ENCODE measurements at regions not wholly inside any gene's neighbourhood (a gene's known extent, or its start where the extent isn't known, plus 50 kb on each side); places are given as distances from the start of the nearest gene placed in this dataset.

DNA sequence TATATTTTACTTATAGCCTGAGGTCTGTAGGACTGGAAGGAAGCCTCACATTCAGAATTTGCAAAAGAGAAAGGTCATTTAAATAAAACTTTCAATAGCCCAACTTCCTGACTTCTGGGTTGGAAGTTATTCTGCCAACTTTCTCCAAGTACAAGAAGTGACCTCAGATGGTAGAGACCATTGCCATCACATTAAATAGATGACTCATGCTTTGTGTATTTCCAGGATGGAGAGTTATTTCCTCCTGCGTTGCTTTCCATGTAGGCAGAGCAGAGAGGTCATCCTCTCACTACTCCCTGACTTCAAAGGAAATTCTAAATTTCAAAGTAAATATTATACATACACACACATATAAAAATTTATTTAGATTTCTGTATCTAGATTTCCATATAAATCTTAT lies 73.0 kb upstream of the NR3C2 start:
- no peak for DNase-seq (ENCODE audit: low read depth)
- in situ Hi-C loops (cut with HindIII; ENCODE audit: low pct_unique_long_range_greater_than_20kb, low sequenced_read_pairs) = no loop called here

DNA sequence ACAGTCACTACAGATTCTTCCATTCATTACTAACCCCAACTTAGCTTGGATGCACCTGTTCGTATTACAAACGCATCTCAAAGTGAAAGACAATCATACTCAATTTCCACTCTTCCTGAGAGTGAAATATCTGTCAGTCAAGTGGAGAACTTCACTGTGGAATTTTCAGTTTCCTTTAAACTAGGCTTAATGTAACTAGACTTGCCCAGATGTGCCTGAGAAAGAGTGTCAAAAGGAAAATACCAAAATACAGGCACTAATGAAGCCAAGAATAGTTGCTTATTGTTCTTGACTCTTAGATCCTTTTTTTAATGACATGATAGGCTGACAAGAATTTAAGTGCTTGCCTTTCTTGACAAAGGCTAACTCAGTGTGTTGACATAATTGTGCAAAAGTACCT lies 72.4 kb upstream of the NR3C2 start:
- no peak for DNase-seq (ENCODE audit: low read depth)
- in situ Hi-C loops (cut with HindIII; ENCODE audit: low pct_unique_long_range_greater_than_20kb, low sequenced_read_pairs) = no loop called here

DNA sequence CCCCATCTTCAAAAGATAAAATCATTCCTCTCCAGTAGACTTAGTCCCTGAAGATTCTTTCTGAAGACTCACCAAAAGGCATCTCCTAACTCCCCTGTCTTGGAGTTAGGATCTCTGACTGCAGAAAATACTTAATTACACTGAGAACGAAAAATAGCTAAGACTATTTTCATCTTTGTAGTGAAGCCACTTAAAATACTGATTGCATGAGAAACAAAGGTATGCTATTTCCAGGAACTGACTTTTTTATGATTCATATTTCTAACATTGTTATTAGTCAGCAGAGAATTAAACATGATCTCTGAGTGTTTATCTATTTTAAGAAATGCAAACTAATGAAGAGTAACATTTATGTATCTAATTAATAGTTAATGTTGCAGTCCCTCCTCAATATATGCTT lies 71.8 kb upstream of the NR3C2 start:
- DNase-seq (ENCODE audit: low read depth) = no peak
- in situ Hi-C loops (cut with HindIII; ENCODE audit: low pct_unique_long_range_greater_than_20kb, low sequenced_read_pairs) = no loop called here

- no peak for DNase-seq (ENCODE audit: low read depth)
- in situ Hi-C loops (cut with HindIII; ENCODE audit: low pct_unique_long_range_greater_than_20kb, low sequenced_read_pairs) = no loop called here
Observed at GRCh38 chr4:148510211-148510610, 68.0 kb upstream of the NR3C2 start.

DNA sequence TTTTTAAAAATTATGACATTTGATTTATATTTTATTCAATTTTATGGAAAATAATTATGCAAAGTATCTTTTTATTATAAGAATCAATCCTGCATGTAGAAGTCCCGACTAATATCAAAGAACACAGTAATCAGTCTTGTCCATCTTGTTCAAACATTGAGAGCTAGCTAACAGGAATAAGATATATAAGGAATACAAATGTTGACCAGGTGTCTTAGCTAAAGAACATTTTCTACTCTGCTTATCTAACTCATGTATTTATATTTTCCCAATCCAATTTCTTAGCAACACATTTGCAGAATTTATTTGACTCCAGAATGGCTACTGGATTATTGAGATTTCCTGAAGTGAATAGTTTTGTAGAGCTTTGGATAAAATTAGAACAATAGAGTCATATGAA lies 61.5 kb upstream of the NR3C2 start:
- in situ Hi-C loops (cut with HindIII; ENCODE audit: low pct_unique_long_range_greater_than_20kb, low sequenced_read_pairs) = no loop called here
- DNase-seq (ENCODE audit: low read depth) = no peak

DNA sequence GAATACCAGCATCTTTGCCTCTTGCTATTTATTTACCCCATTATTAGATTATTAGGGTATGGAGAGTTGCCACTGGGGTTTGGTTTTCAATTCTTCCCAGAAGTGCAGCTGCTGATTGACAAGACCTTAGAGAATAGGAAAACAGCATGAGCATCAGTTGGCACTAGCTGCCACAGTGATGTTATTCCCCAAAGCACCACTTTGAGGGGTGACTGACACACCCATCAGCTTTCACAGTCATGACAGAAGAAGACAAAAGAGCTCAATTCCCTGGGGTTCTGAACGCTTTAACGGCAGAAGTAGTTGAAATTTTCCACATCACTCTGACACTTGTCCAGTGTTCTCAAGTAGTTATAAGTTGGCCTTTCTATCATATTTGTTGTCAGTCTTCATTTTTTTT lies 55.0 kb upstream of the NR3C2 start:
- DNase-seq (ENCODE audit: low read depth) = no peak
- in situ Hi-C loops (cut with HindIII; ENCODE audit: low pct_unique_long_range_greater_than_20kb, low sequenced_read_pairs) = no loop called here

DNA sequence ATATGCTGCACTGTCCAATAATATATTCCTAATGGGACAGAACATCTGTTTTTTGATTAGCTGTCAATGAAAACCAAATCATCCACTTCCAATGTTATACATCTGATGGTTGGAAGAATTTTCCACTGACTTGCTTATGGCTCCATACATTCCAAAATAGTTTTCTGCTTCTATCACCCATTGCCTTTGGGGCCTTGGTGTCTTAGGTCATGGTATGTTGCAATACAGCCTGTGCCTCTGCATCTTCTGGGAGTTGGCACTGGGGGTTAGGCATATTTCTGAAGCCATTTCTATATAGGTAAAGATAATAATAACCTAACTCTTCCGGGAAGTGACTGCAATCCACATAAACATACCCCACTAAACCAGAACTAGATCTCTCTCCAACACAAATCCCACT lies 53.2 kb upstream of the NR3C2 start:
- DNase-seq (ENCODE audit: low read depth) = no peak
- in situ Hi-C loops (cut with HindIII; ENCODE audit: low pct_unique_long_range_greater_than_20kb, low sequenced_read_pairs) = no loop called here
